Endothelial cell of umbilical vein (primary cell): ENCODE measurements at regions not wholly inside any gene's neighbourhood (a gene's known extent, or its start where the extent isn't known, plus 50 kb on each side); places are given as distances from the start of the nearest gene placed in this dataset.

Experiments used
- BruUV-seq: library from RNA; stranded (reverse); fragments of 400-500 nt; replicated peaks from 2 replicates; lab custom pipeline; 2021; lab: Mats Ljungman, UMichigan
- CTCF ChIA-PET: fragments of 300-600, 350-600 bp; sonication (Branson Sonifier 250); formaldehyde crosslinking; loops from one replicate; lab custom pipeline; 2021; ENCODE audit warnings: antibody characterized with exemption, inconsistent platforms; lab: Charles Lee
- POLR2A ChIA-PET: fragments of 300-600, 350-600 bp; sonication (Branson Sonifier 250); formaldehyde crosslinking; loops from one replicate; lab custom pipeline; 2021; ENCODE audit warnings: antibody characterized with exemption, inconsistent platforms; lab: Charles Lee
- DNase-seq: peaks from one replicate; pipeline ENCODE4 v3.0.0-alpha.2; 2011; ENCODE audit warnings: low read depth, low spot score
- FAIRE-seq: peaks from 2 replicates; lab custom pipeline; 2011; peaks lifted over from hg19 to GRCh38; lab: Jason Lieb, UNC
- H2AFZ ChIP-seq: 2 replicates; pipeline ENCODE4 v1.6.0; 2012; ENCODE audit warnings: low read depth, low read length, control low read depth, inconsistent platforms
- H3K27ac ChIP-seq: 2 replicates; pipeline ENCODE4 v1.5.1; 2011; ENCODE audit warnings: low read depth, mild to moderate bottlenecking, control low read depth, low read length, moderate library complexity; ENCODE audit not compliant: insufficient read depth
- H3K27me3 ChIP-seq, 2 experiments: 2 replicates each; pipeline versions ENCODE4 v1.6.0 to v1.6.1; 2011; ENCODE audit warnings: low read length in 2 of 2, mixed read lengths in 1 of 2; ENCODE audit not compliant: control insufficient read depth in 2 of 2, insufficient read depth in 2 of 2
- H3K36me3 ChIP-seq, 2 experiments: 2 replicates in 1 of 2; 3 replicates in 1 of 2; pipeline ENCODE4 v1.5.1; 2011; ENCODE audit warnings: low read length in 2 of 2, mild to moderate bottlenecking in 1 of 2, moderate library complexity in 1 of 2; ENCODE audit not compliant: control insufficient read depth in 2 of 2, insufficient read depth in 2 of 2; ENCODE audit errors: extremely low read depth in 1 of 2
- H3K4me1 ChIP-seq: 3 replicates; pipeline ENCODE4 v1.5.1; 2011; ENCODE audit warnings: mild to moderate bottlenecking, low read length; ENCODE audit not compliant: control insufficient read depth, insufficient read depth; ENCODE audit errors: extremely low read depth
- H3K4me2 ChIP-seq: 2 replicates; pipeline ENCODE4 v1.6.1; 2011; ENCODE audit warnings: low read length, control low read depth, mixed read lengths; ENCODE audit not compliant: insufficient read depth
- H3K4me3 ChIP-seq, 3 experiments: fragments of 200-600 bp in 1 of 3; sonication (generic), shearing (Covaris generic) in 1 of 3; replicated peaks in 1 of 3; 2 replicates each; pipeline ENCODE4 v1.5.1; 2011 to 2016; ENCODE audit warnings: control low read depth in 3 of 3, low read length in 3 of 3, mild to moderate bottlenecking in 2 of 3, inconsistent platforms in 1 of 3, low read depth in 1 of 3, moderate library complexity in 1 of 3; ENCODE audit not compliant: insufficient read depth in 1 of 3
- H3K79me2 ChIP-seq: 2 replicates; pipeline ENCODE4 v1.6.0; 2012; ENCODE audit warnings: low read length, inconsistent platforms; ENCODE audit not compliant: control insufficient read depth, insufficient read depth
- H3K9ac ChIP-seq: replicated peaks from 2 replicates; pipeline ENCODE3; 2011; ENCODE audit warnings: low read length, control low read depth; ENCODE audit not compliant: insufficient read depth; ENCODE audit errors: extremely low read depth
- H3K9me1 ChIP-seq: replicated peaks from 3 replicates; pipeline ENCODE4 v1.6.0; 2011; ENCODE audit warnings: mild to moderate bottlenecking, low read length; ENCODE audit not compliant: control insufficient read depth, insufficient read depth; ENCODE audit errors: extremely low read depth
- H3K9me3 ChIP-seq: replicated peaks from 2 replicates; pipeline ENCODE4 v1.5.1; 2012; ENCODE audit warnings: low read length, inconsistent platforms; ENCODE audit not compliant: control insufficient read depth, insufficient read depth
- H4K20me1 ChIP-seq: replicated peaks from 2 replicates; pipeline ENCODE3; 2011; ENCODE audit warnings: mild to moderate bottlenecking, low read length; ENCODE audit not compliant: control insufficient read depth, insufficient read depth; ENCODE audit errors: extremely low read depth
- CTCF ChIP-seq, 2 donors: IDR thresholded peaks; 1 replicate in 1 of 2; 2 replicates in 1 of 2; pipeline ENCODE4 v1.5.1; 2011; ENCODE audit warnings: low read length in 2 of 2, mild to moderate bottlenecking in 2 of 2, moderate library complexity in 2 of 2, control low read depth in 1 of 2, inconsistent platforms in 1 of 2, low read depth in 1 of 2; ENCODE audit not compliant: insufficient read depth in 1 of 2; ENCODE audit errors: extremely low read depth in 1 of 2
- FOS ChIP-seq: IDR thresholded peaks from 2 replicates; pipeline ENCODE4 v1.6.1; 2011; ENCODE audit warnings: mild to moderate bottlenecking, low read length, moderate library complexity, borderline replicate concordance; ENCODE audit not compliant: insufficient read depth
- GATA2 ChIP-seq: IDR thresholded peaks from 2 replicates; pipeline ENCODE4 v1.7.0; 2011; ENCODE audit warnings: low read depth, mild to moderate bottlenecking, moderate library complexity, mixed read lengths, low read length; ENCODE audit not compliant: insufficient read length, insufficient read depth
- JUN ChIP-seq: IDR thresholded peaks from 2 replicates; pipeline ENCODE4 v1.6.1; 2011; ENCODE audit warnings: borderline replicate concordance, low read depth; ENCODE audit not compliant: insufficient read length, insufficient read depth
- MAX ChIP-seq: IDR thresholded peaks from 2 replicates; pipeline ENCODE4 v1.6.1; 2011; ENCODE audit not compliant: insufficient read depth, insufficient read length
- MYC ChIP-seq: IDR thresholded peaks from one replicate; pipeline ENCODE4 v1.6.1; 2011; ENCODE audit warnings: mild to moderate bottlenecking, low read depth, low read length
- POLR2A ChIP-seq: IDR thresholded peaks from 2 replicates; pipeline ENCODE4 v1.6.1; 2012; ENCODE audit warnings: low read depth, mild to moderate bottlenecking, control low read depth, low read length
- POLR2AphosphoS5 ChIP-seq: IDR thresholded peaks from 2 replicates; pipeline ENCODE4 v1.6.1; 2012; ENCODE audit warnings: low read depth, mild to moderate bottlenecking, control low read depth, low read length, moderate library complexity; ENCODE audit not compliant: insufficient read depth
- dilution Hi-C: fragments of 300-500 bp; cut with MboI; formaldehyde crosslinking; loops from one replicate; pipeline ENCODE4 v1.15.0; 2019; ENCODE audit warnings: low sequenced_read_pairs; ENCODE audit not compliant: extremely low pct_ligation_motif_present
- intact Hi-C: fragments of 100-400 bp; cut with micrococcal nuclease; formaldehyde crosslinking; loops from one replicate; pipeline ENCODE4 v1.10.0; 2022

GRCh38 chr1:198929111-198929604, 290.3 kb downstream of the PTPRC start:
- Histone ChIP-seq H3K27me3 (no peaks in the 10 kb centered on the region), H3K9me3 (no peaks in the 10 kb centered on the region), H3K9me1 (no peaks in the 10 kb centered on the region), H3K9ac (no peak overlapping the region), H3K79me2 (peaks cover 100% of the 10 kb centered on the region), H3K4me3 (no peak overlapping the region), H3K27ac (no peak overlapping the region), H3K4me2 (no peak overlapping the region), H2AFZ (no peak overlapping the region), H3K36me3 (peaks cover 0 to 6% of the 10 kb centered on the region in 2 experiments), H4K20me1 (peaks cover 15% of the 10 kb centered on the region), H3K4me1 (peaks cover 49% of the 10 kb centered on the region)
- BruUV-seq: no TSS peak
- POLR2A ChIA-PET: no interaction called here
- TF ChIP-seq MAX (no peak), POLR2A (no peak), MYC (no peak), CTCF (IDR thresholded peaks at IDR 0.05; ENCODE audit: extremely low read depth in 1 of 2, insufficient read depth in 1 of 2, low read depth in 1 of 2, low read length in 2 of 2) (no peak), POLR2AphosphoS5 (no peak), FOS (no peak), JUN (no peak), GATA2 (no peak)
- FAIRE-seq (no peak), DNase-seq (no peak)
- CTCF ChIA-PET: interaction anchor here (1.2 to 2.1 kb wide), 3 partner anchors 36 to 184 kb away, joined by 3 to 6 read pairs (median 4); no protein-coding TSS in a partner anchor
- dilution Hi-C loops (no loop called here), intact Hi-C loops (no loop called here)
